Spleen (tissue), 7 donors: ENCODE measurements at regions not wholly inside any gene's neighbourhood (a gene's known extent, or its start where the extent isn't known, plus 50 kb on each side); places are given as distances from the start of the nearest gene placed in this dataset.

Experiments used
- CTCF ChIP-seq, 11 experiments: fragments of 200-600 bp in 7 of 11; fragments of 450-650 bp in 4 of 11; sonication (generic) in 4 of 11; IDR thresholded peaks in 8 of 11; conservative IDR thresholded peaks in 3 of 11; 1 replicate in 7 of 11; 2 replicates in 4 of 11; pipeline versions ENCODE4 v1.4.0 to v1.8.0; 2016 to 2021; ENCODE audit warnings: antibody characterized with exemption in 11 of 11, inconsistent platforms in 4 of 11, mild to moderate bottlenecking in 1 of 11
- POLR2A ChIP-seq, 3 donors: fragments of 450-650 bp; IDR thresholded peaks; one replicate each; pipeline ENCODE4 v1.5.1; 2017; ENCODE audit warnings: antibody characterized with exemption in 3 of 3, mild to moderate bottlenecking in 1 of 3
- POLR2AphosphoS5 ChIP-seq, 3 donors: sonication (generic); formaldehyde crosslinking; IDR thresholded peaks; one replicate each; pipeline ENCODE4 v1.5.1; 2017; ENCODE audit warnings: antibody characterized with exemption in 3 of 3
- donor health status: DM: no; HTN: no; CAD: no; lungs with moderate emphysema.
- donor health status: DM: no; HTN: no; CAD: no.
- donor health status: DM: no; HTN: no; CAD: no.

GRCh38 chr3:139227165-139227564, 116.7 kb upstream of the MRPS22 start:
- TF ChIP-seq CTCF (IDR thresholded peaks at IDR 0.05 in 8 of 11, conservative IDR thresholded peaks at IDR 0.05 in 3 of 11): no peak
- TF ChIP-seq POLR2AphosphoS5 (IDR thresholded peaks at IDR 0.05): peak in 2 of 3 donors; percentile 29 to 48
- no peak for TF ChIP-seq POLR2A (IDR thresholded peaks at IDR 0.05)
